Mammary epithelial cell (primary cell): ENCODE measurements at regions not wholly inside any gene's neighbourhood (a gene's known extent, or its start where the extent isn't known, plus 50 kb on each side); places are given as distances from the start of the nearest gene placed in this dataset.

Experiments
- EZH2 ChIP-seq: IDR thresholded peaks from 2 replicates; pipeline ENCODE4 v1.6.1; 2012; ENCODE audit warnings: low read length, inconsistent platforms, borderline replicate concordance
- TF ChIP-seq, protein P1 (sequence below), 2 donors: IDR thresholded peaks in 1 of 2; conservative IDR thresholded peaks in 1 of 2; 2 replicates each; pipeline ENCODE4 v1.5.1; 2011 to 2012; ENCODE audit warnings: inconsistent platforms in 2 of 2, low read length in 2 of 2, mild to moderate bottlenecking in 2 of 2, control low read depth in 1 of 2, low read depth in 1 of 2; ENCODE audit not compliant: insufficient read depth in 1 of 2; ENCODE audit errors: extremely low read depth in 1 of 2

GRCh38 chr6:144922120-144922722 is 637.1 kb downstream of the UTRN start:
- TF ChIP-seq, protein P1, sequence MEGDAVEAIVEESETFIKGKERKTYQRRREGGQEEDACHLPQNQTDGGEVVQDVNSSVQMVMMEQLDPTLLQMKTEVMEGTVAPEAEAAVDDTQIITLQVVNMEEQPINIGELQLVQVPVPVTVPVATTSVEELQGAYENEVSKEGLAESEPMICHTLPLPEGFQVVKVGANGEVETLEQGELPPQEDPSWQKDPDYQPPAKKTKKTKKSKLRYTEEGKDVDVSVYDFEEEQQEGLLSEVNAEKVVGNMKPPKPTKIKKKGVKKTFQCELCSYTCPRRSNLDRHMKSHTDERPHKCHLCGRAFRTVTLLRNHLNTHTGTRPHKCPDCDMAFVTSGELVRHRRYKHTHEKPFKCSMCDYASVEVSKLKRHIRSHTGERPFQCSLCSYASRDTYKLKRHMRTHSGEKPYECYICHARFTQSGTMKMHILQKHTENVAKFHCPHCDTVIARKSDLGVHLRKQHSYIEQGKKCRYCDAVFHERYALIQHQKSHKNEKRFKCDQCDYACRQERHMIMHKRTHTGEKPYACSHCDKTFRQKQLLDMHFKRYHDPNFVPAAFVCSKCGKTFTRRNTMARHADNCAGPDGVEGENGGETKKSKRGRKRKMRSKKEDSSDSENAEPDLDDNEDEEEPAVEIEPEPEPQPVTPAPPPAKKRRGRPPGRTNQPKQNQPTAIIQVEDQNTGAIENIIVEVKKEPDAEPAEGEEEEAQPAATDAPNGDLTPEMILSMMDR (conservative IDR thresholded peaks at IDR 0.05 in 1 of 2, IDR thresholded peaks at IDR 0.05 in 1 of 2; ENCODE audit: extremely low read depth in 1 of 2, insufficient read depth in 1 of 2, low read depth in 1 of 2, low read length in 2 of 2), result no peak
- TF ChIP-seq EZH2, result no peak
